SH-SY5Y (cell line): ENCODE measurements at regions not wholly inside any gene's neighbourhood (a gene's known extent, or its start where the extent isn't known, plus 50 kb on each side); places are given as distances from the start of the nearest gene placed in this dataset.

Experiments
- GATA2 ChIP-seq: IDR thresholded peaks from 2 replicates; pipeline ENCODE4 v1.6.1; 2011; ENCODE audit warnings: mild to moderate bottlenecking, low read depth, low read length
- GATA3 ChIP-seq: IDR thresholded peaks from 2 replicates; pipeline ENCODE4 v1.6.1; 2011; ENCODE audit warnings: low read depth, mild to moderate bottlenecking, low read length, moderate library complexity

DNA sequence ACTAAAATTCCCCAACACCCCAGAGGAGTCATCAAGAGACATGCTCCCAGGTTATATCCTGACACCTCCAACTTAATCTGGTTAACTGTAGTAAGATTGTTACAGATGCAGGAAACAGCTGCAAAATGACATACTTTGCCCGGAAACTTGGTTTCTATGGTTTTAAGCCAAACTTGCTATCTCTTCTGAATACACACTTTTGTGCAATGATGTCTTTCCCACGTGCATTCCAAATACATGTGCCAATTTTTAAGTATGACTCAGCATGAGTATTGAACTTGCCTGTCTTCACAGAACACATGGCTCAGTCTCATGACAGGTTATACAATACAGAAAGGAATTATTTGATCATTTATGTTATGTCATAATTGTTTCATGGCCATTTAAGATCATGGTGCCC is 207.0 kb upstream of the DCBLD2 start:
- TF ChIP-seq GATA2 = no peak
- TF ChIP-seq GATA3 = no peak
